ENCODE measurements at regions not wholly inside any gene's neighbourhood (a gene's known extent, or its start where the extent isn't known, plus 50 kb on each side); places are given as distances from the start of the nearest gene placed in this dataset.

DNA sequence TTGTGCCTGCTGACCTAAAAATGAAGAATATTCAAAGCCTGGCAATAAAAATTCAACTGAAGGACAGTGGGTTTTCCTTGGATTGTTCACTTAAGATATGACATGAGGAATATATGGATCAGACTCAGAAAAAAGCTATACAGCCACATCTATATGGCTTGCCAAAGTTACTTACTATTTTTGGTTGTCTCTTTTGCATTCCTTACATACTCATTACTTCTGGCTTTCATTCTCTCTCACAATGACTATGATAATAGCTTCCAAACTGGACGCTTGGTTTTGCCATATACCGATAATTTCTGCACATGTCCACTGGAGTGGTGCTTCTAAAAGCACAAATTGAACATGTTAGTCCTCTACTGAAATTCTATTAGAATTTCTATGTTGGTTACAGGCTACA lies 664.9 kb downstream of the CDH8 start:
- no peak for DNase-seq
- in situ Hi-C loops (cut with HindIII; ENCODE audit: low pct_ligation_motif_present, low pct_unique_long_range_greater_than_20kb, low sequenced_read_pairs) = no loop called here

DNA sequence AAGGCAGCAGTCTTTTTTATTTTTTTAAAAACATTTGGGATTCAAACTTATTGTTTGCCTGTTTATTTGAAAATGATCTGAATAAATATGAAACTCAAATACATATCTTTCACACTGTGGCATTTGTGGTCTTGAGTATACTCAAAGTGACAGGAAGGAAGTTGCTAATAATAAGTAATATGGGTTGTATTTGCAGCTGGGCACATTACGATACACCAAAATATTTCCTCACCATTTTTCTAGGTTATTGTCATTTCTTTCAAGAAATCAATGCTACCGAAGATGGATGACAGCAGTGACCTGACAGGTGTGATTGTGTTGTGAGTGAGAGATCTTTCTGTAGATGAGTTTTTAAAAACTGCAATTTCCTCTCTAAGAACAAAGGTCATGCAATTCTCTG lies 665.7 kb downstream of the CDH8 start:
- in situ Hi-C loops (cut with HindIII; ENCODE audit: low pct_ligation_motif_present, low pct_unique_long_range_greater_than_20kb, low sequenced_read_pairs) = no loop called here

GRCh38 chr16:61366006-61366405 lies 670.2 kb downstream of the CDH8 start:
- DNase-seq = no peak
- in situ Hi-C loops (cut with HindIII; ENCODE audit: low pct_ligation_motif_present, low pct_unique_long_range_greater_than_20kb, low sequenced_read_pairs) = no loop called here

More for the DNA sequence above, 665.7 kb downstream of the CDH8 start:
- no peak for DNase-seq

- DNase-seq = no peak
- in situ Hi-C loops (cut with HindIII; ENCODE audit: low pct_ligation_motif_present, low pct_unique_long_range_greater_than_20kb, low sequenced_read_pairs) = no loop called here
Observed at GRCh38 chr16:61364990-61365389, 671.2 kb downstream of the CDH8 start.

GRCh38 chr16:61362585-61362984 lies 673.7 kb downstream of the CDH8 start:
- DNase-seq = no peak
- in situ Hi-C loops (cut with HindIII; ENCODE audit: low pct_ligation_motif_present, low pct_unique_long_range_greater_than_20kb, low sequenced_read_pairs) = no loop called here

DNA sequence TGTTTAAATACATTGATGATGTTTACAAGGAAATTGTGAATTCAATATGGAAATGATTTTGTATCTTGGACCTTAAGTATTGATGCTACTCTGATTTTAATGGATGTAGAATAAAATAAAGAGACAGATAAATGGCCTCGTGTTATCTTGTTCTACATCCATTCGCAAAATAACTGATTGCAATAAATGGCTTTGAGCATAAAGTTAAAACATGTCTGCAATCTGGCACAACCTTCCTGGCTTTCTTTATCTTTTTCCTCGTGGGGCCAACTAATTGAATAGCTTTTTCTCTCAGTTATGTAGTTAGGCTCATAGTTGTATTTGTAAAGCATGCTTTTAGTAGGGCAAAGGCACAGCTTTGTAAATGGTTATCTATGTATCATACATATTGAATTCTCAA lies 691.4 kb downstream of the CDH8 start:
- DNase-seq = no peak
- in situ Hi-C loops (cut with HindIII; ENCODE audit: low pct_ligation_motif_present, low pct_unique_long_range_greater_than_20kb, low sequenced_read_pairs) = no loop called here

DNA sequence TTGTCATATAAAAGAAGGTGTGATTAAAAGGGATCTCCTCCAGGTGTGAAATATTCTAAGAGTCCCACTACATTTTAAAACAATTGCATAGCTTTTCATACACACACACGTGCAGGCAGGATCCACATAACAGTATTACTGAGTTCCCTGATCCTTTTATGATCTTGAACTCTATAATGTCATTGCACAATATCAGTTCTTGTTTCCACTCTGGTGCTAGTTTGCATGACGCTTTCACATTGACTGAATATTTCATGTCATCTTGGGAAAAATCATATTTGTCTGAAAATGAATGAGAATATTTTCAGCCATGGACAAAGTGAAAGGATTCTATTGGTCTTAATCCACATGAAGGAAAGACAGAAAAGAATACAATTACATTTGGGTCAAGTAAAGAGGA lies 703.8 kb downstream of the CDH8 start:
- DNase-seq = no peak
- in situ Hi-C loops (cut with HindIII; ENCODE audit: low pct_ligation_motif_present, low pct_unique_long_range_greater_than_20kb, low sequenced_read_pairs) = no loop called here

DNA sequence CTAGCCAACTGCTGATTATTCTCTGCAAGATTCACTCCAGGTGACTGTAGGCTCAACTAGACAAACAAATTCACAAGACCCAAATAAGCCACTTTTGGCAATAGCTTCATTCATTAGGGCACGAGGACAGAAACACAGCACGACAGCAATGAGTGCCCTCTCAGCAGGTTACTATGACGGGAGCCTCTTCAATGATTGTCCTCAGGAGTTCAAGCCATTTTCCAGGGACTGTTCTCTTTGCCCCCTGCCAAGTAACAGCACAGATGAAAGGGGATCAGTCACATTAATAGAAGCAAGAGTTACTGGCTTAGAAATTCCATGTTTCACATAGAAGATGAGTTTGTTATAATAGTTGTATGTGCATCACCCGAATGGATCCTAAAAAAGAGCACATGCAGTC lies 712.2 kb downstream of the CDH8 start:
- in situ Hi-C loops (cut with HindIII; ENCODE audit: low pct_ligation_motif_present, low pct_unique_long_range_greater_than_20kb, low sequenced_read_pairs) = no loop called here
- no peak for DNase-seq

- DNase-seq = no peak
- in situ Hi-C loops (cut with HindIII; ENCODE audit: low pct_ligation_motif_present, low pct_unique_long_range_greater_than_20kb, low sequenced_read_pairs) = no loop called here
Observed at GRCh38 chr16:61323456-61323855, 712.8 kb downstream of the CDH8 start.

GRCh38 chr16:61320791-61321190 lies 715.4 kb downstream of the CDH8 start:
- in situ Hi-C loops (cut with HindIII; ENCODE audit: low pct_ligation_motif_present, low pct_unique_long_range_greater_than_20kb, low sequenced_read_pairs) = no loop called here
- DNase-seq = no peak

DNA sequence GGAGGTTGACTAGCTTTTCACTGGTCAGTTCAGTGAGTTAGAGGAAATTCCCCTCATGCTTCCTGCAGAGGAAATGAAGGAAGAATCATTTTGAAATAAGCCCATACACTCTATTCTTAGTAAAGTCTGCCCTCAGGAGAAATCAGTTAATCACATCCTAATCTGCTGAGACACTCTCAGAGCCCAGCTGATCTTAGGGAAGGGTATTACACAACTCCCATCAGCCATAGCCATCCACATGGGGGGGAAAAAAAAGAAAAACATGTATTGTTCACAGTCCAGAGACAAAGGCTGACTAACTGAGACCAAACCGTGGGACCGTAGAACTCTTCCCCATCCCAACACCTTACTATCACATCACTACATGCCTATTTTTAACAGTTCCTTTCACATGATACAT lies 722.3 kb downstream of the CDH8 start:
- no peak for DNase-seq
- in situ Hi-C loops (cut with HindIII; ENCODE audit: low pct_ligation_motif_present, low pct_unique_long_range_greater_than_20kb, low sequenced_read_pairs) = no loop called here

DNA sequence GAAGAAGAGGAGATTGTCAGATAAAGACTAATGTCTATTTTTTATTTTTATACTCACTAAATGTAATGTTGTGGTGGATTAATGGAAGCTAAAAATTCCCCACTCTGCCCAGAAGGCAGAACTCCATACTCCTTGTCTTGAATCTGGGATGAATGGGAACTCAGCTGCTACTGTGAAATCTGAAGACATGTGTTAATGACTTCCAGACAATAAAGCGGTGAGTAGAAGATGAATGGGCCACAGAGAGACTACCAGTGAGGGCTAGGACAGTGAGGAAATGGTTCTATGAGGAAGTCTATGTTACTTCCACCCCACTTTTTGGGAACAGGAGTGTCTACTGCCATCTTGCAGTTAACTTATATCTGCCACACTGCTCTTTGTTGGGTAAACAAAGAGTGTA lies 726.9 kb downstream of the CDH8 start:
- DNase-seq = no peak

GRCh38 chr16:61306204-61306603 lies 730.0 kb downstream of the CDH8 start:
- DNase-seq = no peak
- in situ Hi-C loops (cut with HindIII; ENCODE audit: low pct_ligation_motif_present, low pct_unique_long_range_greater_than_20kb, low sequenced_read_pairs) = no loop called here

More for the DNA sequence above, 726.9 kb downstream of the CDH8 start:
- in situ Hi-C loops (cut with HindIII; ENCODE audit: low pct_ligation_motif_present, low pct_unique_long_range_greater_than_20kb, low sequenced_read_pairs) = no loop called here

- in situ Hi-C loops (cut with HindIII; ENCODE audit: low pct_ligation_motif_present, low pct_unique_long_range_greater_than_20kb, low sequenced_read_pairs) = no loop called here
- no peak for DNase-seq
Observed at GRCh38 chr16:61296814-61297213, 739.4 kb downstream of the CDH8 start.

GRCh38 chr16:61296305-61296704 lies 739.9 kb downstream of the CDH8 start:
- no peak for DNase-seq
- in situ Hi-C loops (cut with HindIII; ENCODE audit: low pct_ligation_motif_present, low pct_unique_long_range_greater_than_20kb, low sequenced_read_pairs) = no loop called here

DNA sequence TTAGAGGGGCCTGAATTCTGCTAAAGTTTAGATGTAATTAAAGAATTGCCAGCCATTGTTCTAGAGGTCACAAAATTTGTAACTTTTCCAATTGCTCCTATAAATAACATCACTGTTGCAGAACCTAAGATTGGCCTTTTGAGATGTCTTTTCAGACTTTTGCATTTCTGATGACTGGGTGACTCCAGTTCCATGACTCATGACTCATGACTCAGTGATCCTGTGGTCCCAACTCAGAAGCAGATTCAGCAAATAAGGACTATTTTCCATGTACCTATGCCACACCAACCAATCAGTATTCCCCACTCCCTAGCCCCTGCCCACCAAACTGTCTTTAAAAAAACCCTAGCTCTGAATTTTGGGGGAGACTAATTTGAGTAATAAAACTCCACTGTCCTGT lies 740.9 kb downstream of the CDH8 start:
- DNase-seq = peak; percentile 27
- in situ Hi-C loops (cut with HindIII; ENCODE audit: low pct_ligation_motif_present, low pct_unique_long_range_greater_than_20kb, low sequenced_read_pairs) = no loop called here

DNA sequence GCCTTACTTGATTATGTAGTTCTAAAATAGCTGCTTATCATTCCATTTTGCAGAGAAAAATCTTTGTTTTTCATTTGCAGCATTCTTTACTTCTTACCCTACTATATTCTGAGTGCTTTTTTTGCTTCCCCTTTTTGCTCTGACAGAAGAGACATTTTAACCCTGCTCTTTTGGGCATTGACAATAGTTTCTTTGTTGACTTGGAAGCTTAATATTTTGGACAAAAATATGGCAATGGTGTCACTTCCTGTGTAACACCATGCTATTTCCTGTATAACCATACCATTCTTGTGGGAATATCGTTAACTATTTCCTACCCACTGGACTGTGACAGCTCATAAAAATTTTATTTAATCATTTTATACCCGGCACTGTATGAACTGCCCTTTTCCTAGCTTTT lies 747.1 kb downstream of the CDH8 start:
- in situ Hi-C loops (cut with HindIII; ENCODE audit: low pct_ligation_motif_present, low pct_unique_long_range_greater_than_20kb, low sequenced_read_pairs) = no loop called here
- DNase-seq = no peak

DNA sequence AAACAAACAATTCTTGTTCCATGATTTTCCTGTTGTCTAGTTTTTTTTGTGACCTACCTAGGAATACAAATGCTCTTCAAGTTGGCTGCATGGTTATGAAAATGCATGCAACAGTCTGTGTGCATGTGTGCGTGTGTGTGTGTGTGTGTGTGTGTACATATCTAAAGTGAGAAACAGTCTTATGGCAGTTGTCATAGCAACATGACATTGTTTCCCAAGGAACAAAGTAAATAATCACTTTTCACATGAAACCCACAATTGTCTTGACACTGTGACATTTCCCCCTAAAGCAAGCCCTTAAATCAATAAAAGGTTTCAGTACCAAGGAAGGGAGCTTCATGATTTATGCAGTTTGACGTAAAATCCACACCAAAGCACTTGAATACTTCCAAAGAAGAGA lies 758.4 kb downstream of the CDH8 start:
- in situ Hi-C loops (cut with HindIII; ENCODE audit: low pct_ligation_motif_present, low pct_unique_long_range_greater_than_20kb, low sequenced_read_pairs) = no loop called here
- no peak for DNase-seq

- no peak for DNase-seq
- in situ Hi-C loops (cut with HindIII; ENCODE audit: low pct_ligation_motif_present, low pct_unique_long_range_greater_than_20kb, low sequenced_read_pairs) = no loop called here
Observed at GRCh38 chr16:61274211-61274610, 762.0 kb downstream of the CDH8 start.

DNA sequence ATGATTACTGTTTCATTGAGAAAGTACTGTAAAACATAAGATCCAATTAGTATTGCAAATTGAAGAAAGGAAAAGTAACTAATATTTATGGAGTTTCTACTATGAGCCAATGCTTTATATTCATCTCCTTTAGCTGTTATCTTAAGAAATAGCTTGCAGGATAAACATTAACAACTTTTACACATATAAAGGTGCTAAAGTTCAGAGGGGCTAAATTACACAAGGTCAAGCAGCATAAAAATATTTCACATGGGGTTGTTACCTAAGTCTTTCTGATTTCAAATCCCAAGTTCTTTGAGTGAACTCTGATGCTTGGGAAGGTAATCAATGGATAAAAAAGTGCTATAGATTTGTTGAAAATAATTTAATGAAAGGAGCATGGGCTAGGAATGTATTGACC lies 765.5 kb downstream of the CDH8 start:
- no peak for DNase-seq
- in situ Hi-C loops (cut with HindIII; ENCODE audit: low pct_ligation_motif_present, low pct_unique_long_range_greater_than_20kb, low sequenced_read_pairs) = no loop called here

GRCh38 chr16:61263400-61263799 lies 772.8 kb downstream of the CDH8 start:
- DNase-seq = no peak
- in situ Hi-C loops (cut with HindIII; ENCODE audit: low pct_ligation_motif_present, low pct_unique_long_range_greater_than_20kb, low sequenced_read_pairs) = no loop called here
